Stimulated activated CD8-positive, alpha-beta memory T cell treated with anti-CD3 and anti-CD28 coated beads, Interleukin-4, amount 100 ng/mL, for 48 hours (primary cell): ENCODE measurements at regions not wholly inside any gene's neighbourhood (a gene's known extent, or its start where the extent isn't known, plus 50 kb on each side); places are given as distances from the start of the nearest gene placed in this dataset.
"Not testable (repeated sequence)": the region's sequence is repeated elsewhere in the genome, so short reads cannot be mapped to it uniquely, and the experiment has no call there.

Experiments used
- DNase-seq: peaks from one replicate; pipeline ENCODE4 v3.0.0-alpha.2; 2020

GRCh38 chr11:130551388-130551787 lies 102.9 kb downstream of the ADAMTS15 start:
- no peak for DNase-seq

- no peak for DNase-seq
These were observed 104.9 kb downstream of the ADAMTS15 start for GRCh38 chr11:130553306-130553705.

DNA sequence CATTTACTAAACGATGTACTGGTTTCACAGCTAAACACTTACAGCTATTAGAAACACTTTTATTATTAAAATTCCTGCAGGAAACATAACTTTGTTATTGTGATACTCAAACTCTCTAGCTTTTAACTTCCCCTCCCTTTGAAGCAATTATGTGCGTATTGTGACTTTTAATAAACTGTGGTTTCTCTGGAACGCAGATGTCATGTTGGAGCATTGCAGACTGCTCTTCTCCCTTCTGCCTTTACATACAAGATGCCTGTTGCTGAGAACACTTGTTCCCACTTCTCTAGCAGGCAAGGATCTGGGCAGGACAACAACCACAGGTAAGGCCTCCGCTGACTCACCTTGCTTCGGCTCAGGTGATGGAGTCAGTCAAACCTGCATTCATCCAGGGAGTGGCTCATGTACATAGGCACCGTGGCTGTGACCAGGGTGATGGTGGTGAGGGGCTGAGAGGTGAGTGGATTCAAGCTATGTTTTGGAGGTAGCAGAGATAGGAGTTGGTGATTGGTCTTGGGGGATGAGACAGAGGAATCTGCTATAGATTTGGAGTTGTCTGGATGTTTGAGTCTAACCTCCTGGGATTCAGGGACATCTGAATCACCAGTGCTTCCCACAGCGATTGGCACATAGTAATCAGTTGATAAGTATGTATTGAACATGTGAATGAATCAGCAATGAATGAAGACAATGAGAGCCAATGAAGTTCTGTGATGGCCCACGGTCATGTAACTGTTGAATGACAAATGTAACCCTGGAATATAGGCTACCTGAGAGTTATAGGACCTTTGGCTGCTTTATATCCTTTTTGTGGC lies 106.0 kb downstream of the ADAMTS15 start:
- no peak for DNase-seq

DNA sequence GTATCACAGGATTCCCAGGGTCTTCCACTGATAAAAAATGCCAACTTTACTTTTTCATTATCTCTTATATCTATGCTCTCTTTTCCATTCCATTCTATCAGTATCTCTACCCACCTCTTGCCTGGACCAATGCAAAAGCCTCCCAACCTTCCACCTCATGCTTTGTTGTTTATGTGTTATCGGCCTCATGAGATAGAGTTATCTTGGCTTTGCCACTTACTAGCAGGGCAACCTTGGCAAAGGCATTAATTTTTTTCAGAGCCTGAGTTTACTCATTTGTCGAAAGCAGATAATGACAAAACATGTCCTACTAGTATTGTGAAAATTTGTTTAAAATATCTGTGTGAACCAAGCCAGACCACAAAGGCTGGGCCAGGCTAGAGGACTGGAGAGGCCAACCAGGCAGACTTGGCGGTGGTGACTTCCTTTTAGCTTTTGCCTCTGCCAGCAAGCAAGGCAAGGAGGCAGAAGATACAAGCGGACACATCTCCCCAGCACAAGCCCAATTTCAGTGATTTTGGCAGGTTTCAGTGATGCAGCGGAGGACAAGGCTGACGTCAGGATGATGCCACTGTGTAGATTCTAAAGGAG lies 106.9 kb downstream of the ADAMTS15 start:
- DNase-seq, result no peak

- DNase-seq, result no peak
These were observed 111.7 kb downstream of the ADAMTS15 start for GRCh38 chr11:130560000-130560780.

DNA sequence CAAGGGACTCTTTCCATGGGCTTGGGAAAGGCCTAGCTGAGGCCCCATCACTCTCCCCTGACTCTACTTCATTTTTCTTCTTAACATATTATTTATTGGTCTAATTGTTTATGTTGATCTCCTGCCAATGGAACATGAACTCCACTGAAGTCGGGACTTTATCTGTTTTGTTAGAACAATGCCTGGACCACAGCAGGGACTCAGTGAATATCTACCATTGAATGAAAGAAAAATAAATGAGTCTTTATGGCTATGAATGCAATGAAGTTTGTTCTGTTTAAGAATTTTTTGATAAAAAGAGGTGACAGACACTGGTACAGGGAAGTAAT lies 112.3 kb downstream of the ADAMTS15 start:
- no peak for DNase-seq

DNA sequence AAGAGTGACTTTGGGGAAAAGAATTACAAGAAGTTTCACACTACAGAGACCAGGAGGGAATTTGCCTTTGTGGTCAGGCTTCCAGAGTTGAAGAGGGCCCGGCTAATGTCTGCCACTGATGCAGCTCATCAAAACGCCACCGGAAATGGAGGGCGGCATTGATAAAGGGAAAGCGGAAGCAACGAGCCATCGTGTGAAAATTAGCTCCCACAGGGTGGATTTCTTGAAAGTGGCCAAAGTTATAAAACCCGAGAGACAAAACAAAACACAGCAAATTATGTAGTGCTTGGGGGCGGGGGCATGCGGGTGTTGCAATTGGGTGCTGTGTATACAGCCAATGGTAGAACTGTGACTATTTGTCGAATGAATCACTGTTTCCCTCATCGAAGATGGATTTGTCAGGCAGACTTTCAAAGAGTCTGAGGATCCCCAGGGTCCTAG lies 113.0 kb downstream of the ADAMTS15 start:
- no peak for DNase-seq

- no peak for DNase-seq
These were observed 114.1 kb downstream of the ADAMTS15 start for GRCh38 chr11:130562549-130562948.

DNA sequence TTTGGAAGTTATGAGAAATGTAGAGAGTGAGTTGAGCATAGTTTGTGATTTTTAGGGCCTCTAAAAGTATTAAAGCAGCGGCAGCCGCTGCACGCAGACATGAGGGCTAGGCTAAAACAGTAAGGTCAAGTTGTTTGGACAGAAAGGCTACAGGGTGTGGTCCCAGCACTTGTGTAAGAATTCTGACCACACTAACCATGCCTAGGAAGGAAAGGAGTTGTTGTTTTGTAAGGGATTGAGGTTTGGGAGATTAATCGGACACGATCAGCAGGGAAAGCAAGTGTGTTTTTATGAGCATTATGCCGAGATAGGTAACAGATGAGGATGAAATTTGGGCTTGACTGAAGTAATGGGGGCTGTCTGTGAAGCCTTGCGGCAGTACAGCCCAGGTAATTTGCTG lies 117.9 kb downstream of the ADAMTS15 start:
- not testable (repeated sequence) for DNase-seq

DNA sequence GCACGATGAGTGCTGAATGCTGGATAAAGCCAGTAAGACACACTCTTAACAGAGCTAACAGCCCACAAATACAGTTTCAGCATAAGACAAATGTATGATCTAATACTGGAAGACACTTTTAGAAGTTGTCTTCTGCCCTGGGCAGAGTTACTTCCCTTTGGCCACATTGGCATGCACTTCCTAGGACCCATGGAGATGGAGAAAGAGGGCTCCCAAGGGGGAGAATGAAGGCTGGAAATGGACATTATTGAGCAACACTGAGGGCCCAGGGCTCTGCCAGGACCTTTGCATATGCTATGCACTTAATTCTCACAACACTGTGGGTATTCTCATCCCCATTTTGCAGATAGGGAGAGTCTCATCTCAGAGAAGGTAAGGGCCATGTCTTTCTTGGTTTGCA lies 123.1 kb downstream of the ADAMTS15 start:
- no peak for DNase-seq

GRCh38 chr11:130571947-130572584 lies 123.6 kb downstream of the ADAMTS15 start:
- no peak for DNase-seq

GRCh38 chr11:130573767-130574166 lies 125.3 kb downstream of the ADAMTS15 start:
- DNase-seq, result no peak

GRCh38 chr11:130574740-130575139 lies 126.3 kb downstream of the ADAMTS15 start:
- DNase-seq, result no peak

DNA sequence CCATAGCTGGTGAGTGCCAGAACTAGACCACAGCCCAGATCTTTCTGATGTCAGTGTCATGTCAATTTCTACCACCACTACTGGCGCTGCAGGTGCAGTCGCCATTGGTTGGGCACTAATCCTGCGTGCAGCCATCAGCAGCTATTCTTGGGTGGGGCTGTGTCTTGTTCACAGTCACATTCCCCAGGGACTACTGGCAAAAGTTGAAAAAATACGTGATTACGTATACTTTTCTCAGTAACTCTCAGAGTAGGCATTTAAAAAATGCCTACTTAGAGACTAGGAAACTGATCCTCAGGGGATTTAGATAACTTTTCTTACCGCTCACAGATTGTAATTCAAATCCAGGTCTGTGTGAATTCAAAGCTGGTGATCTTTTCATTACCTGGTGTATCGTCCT lies 127.7 kb downstream of the ADAMTS15 start:
- DNase-seq, result no peak

GRCh38 chr11:130578738-130579368 lies 130.4 kb downstream of the ADAMTS15 start:
- DNase-seq, result no peak

DNA sequence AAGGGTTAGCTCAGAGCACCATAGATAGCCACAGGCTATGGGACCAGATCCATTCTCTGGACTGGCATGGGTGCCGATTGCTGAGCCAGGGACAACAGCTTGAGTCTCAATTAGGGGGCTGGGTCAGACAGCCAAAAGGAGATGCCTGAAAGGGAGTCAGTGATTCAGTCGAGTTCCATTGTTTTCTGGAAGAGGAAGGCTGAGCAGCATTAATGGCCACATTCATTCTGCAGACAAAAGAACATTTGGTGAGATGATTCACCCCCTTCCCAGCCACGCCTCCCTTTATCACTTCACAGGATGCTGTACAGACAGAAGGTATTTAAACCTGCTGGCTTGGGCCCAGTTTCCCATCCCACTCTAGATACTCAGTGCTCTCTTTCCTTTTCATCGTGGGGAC lies 131.9 kb downstream of the ADAMTS15 start:
- DNase-seq, result no peak

DNA sequence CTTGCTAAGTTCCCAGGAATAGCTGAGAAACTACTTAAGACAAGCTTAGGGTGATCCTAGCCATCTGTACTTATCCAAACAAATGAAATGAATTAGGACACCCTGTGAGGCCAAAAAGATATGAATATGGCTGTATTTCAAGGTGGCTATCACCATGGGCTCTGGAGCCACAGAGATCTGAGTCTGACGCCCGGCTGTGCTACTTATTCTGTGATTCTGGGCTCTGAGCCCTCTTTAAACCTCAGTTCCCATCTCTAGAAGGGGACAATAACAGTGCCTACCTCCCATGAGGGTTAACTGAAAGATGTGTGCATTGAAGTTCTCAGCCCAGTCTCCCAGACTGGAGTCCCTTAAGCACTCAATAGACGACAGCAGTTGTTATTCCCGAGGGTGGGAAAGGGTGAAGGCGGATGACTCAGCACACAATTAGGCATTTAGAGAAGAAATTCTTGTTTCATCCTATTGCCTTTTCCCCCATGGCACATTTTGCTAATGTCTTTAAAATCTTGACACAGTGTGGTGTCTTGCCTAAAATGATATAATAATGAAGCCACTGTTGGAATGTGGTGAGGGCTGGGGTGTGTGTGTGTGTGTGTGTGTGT lies 132.5 kb downstream of the ADAMTS15 start:
- no peak for DNase-seq

DNA sequence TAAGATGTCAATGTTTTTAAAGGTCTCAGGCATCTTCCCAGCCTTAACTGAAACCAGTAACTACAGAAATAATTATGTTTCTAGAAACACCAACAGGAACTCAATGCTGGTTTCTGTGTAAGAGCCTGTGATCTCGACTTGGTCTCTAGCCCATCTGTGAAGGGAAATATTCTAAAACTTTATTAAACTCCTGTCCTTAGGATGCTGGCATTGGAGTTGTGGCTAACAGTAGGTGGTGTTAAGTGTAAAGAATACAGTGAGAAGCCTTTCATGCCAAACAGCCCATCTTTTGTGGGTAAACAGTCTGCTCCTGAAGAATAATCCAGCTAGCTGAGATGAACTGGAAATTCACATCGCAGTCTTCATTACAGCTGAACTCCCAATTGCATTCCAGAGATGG lies 133.2 kb downstream of the ADAMTS15 start:
- DNase-seq, result no peak

GRCh38 chr11:130582176-130582575 lies 133.7 kb downstream of the ADAMTS15 start:
- DNase-seq, result no peak

- DNase-seq, result no peak
These were observed 134.5 kb downstream of the ADAMTS15 start for GRCh38 chr11:130582981-130583380.

GRCh38 chr11:130583801-130584211 lies 135.4 kb downstream of the ADAMTS15 start:
- no peak for DNase-seq

DNA sequence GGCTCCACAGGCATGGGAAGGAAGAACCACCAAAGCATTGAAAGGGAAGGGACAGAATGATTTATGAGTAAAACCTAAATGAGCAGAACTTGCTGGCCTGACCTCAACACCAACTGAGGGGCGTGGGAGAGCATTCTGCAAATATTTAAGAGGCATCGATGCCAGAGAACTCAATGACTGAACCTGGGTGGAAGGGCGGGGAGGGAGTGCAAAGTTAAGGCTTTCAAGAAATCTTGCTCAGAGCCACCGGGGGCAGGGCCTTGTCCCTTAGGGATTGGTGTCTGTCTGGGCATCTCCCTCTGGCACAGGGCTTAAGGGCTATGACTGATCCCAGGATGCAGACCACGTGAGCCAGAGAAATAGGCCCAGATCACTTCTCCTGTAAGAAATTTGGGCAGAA lies 137.1 kb downstream of the ADAMTS15 start:
- no peak for DNase-seq

- no peak for DNase-seq
These were observed 139.2 kb downstream of the ADAMTS15 start for GRCh38 chr11:130587658-130588057.
